A549 (cell line): ENCODE measurements at regions not wholly inside any gene's neighbourhood (a gene's known extent, or its start where the extent isn't known, plus 50 kb on each side); places are given as distances from the start of the nearest gene placed in this dataset.

Experiments
- ATAC-seq, 2 experiments: fragments of 200-7000 bp in 1 of 2; fragments of >200 bp in 1 of 2; cut with Nextera tagmentation in 1 of 2; cut with Tn5 transposase in 1 of 2; 3 replicates each; pipeline versions ENCODE4 v1.8.0 to v1.9.1; 2018 to 2020; ENCODE audit warnings: mild to moderate bottlenecking in 1 of 2, moderate library complexity in 1 of 2
- CTCF ChIA-PET: fragments of 300-600 bp; sonication (Branson Sonifier 250); formaldehyde crosslinking; extraction: SDS; loops from one replicate; lab custom pipeline; 2021; ENCODE audit warnings: antibody characterized with exemption, inconsistent platforms; lab: Yijun Ruan, JAX
- POLR2A ChIA-PET: fragments of 350-600 bp; formaldehyde crosslinking; extraction: SDS; loops from one replicate; lab custom pipeline; 2021; ENCODE audit warnings: antibody characterized with exemption, inconsistent platforms; lab: Yijun Ruan, JAX
- DNase-seq, 2 experiments: peaks; one replicate each; pipeline versions ENCODE4 v3.0.0 to v3.0.0-alpha.2; 2011 to 2016; ENCODE audit warnings: low read depth in 1 of 2, low spot score in 1 of 2
- FAIRE-seq: peaks from 2 replicates; lab custom pipeline; 2011; peaks lifted over from hg19 to GRCh38; lab: Jason Lieb, UNC
- H3K27ac ChIP-seq, 2 experiments: fragments of >200 bp; sonication (Bioruptor Twin); formaldehyde crosslinking; 3 replicates each; pipeline ENCODE4 v1.5.1; 2016 to 2017
- H3K4me1 ChIP-seq: fragments of >200 bp; sonication (Bioruptor Twin); formaldehyde crosslinking; 3 replicates; pipeline ENCODE4 v1.6.1; 2016
- H3K4me2 ChIP-seq: fragments of >200 bp; sonication (Bioruptor Twin); formaldehyde crosslinking; 3 replicates; pipeline ENCODE4 v1.6.1; 2016
- H3K4me3 ChIP-seq: fragments of >200 bp; sonication (Bioruptor Twin); formaldehyde crosslinking; 3 replicates; pipeline ENCODE4 v1.5.1; 2016
- H3K9me3 ChIP-seq: fragments of >200 bp; sonication (Bioruptor Twin); formaldehyde crosslinking; 3 replicates; pipeline ENCODE4 v1.6.1; 2016
- CHD2 ChIP-seq: fragments of 150-350 bp; IDR thresholded peaks from 2 replicates; pipeline ENCODE4 v1.6.1; 2014; ENCODE audit warnings: low read length; ENCODE audit not compliant: partially characterized antibody
- EP300 ChIP-seq, 2 experiments: fragments of >200 bp; sonication (Bioruptor Twin); formaldehyde crosslinking; IDR thresholded peaks; 2 replicates in 1 of 2; 3 replicates in 1 of 2; pipeline ENCODE4 v1.6.1; 2016 to 2017
- GATA3 ChIP-seq: IDR thresholded peaks from 2 replicates; pipeline ENCODE4 v1.6.1; 2012; ENCODE audit warnings: borderline replicate concordance
- HOXA7 ChIP-seq: fragments of 250-450 bp; sonication (Bioruptor Pico); IDR thresholded peaks from 2 replicates; pipeline ENCODE4 v1.5.0; 2020; ENCODE audit warnings: mild to moderate bottlenecking, moderate library complexity
- HOXB13 ChIP-seq: fragments of 250-450 bp; sonication (Bioruptor Pico); IDR thresholded peaks from 2 replicates; pipeline ENCODE4 v1.5.0; 2020; ENCODE audit warnings: low read depth, mild to moderate bottlenecking, moderate library complexity
- JUN ChIP-seq, 2 experiments: fragments of >200 bp; sonication (Bioruptor Twin); formaldehyde crosslinking; IDR thresholded peaks; 2 replicates in 1 of 2; 3 replicates in 1 of 2; pipeline ENCODE4 v1.6.1; 2016 to 2017
- MAZ ChIP-seq: fragments of 150-350 bp; IDR thresholded peaks from 2 replicates; pipeline ENCODE4 v1.6.1; 2014; ENCODE audit warnings: antibody characterized with exemption, low read depth, low read length, borderline replicate concordance
- NFE2L2 ChIP-seq: fragments of 150-350 bp; conservative IDR thresholded peaks from 2 replicates; pipeline ENCODE4 v1.6.1; 2014; ENCODE audit warnings: low read length
- NR3C1 ChIP-seq: fragments of >200 bp; sonication (Bioruptor Twin); formaldehyde crosslinking; IDR thresholded peaks from 3 replicates; pipeline ENCODE4 v1.6.1; 2017
- PHF8 ChIP-seq: fragments of 200-600 bp; sonication (generic); IDR thresholded peaks from 2 replicates; pipeline ENCODE4 v1.6.1; 2016; ENCODE audit warnings: low read depth, mild to moderate bottlenecking, antibody characterized with exemption, moderate library complexity, borderline replicate concordance
- POLR2A ChIP-seq: IDR thresholded peaks from 2 replicates; pipeline ENCODE4 v1.6.1; 2012; ENCODE audit warnings: mild to moderate bottlenecking, low read length
- POLR2AphosphoS2 ChIP-seq: conservative IDR thresholded peaks from 2 replicates; pipeline ENCODE4 v1.6.1; 2012; ENCODE audit warnings: low read length, improper control_type of control experiment, inconsistent platforms
- RCOR1 ChIP-seq: fragments of 150-350 bp; IDR thresholded peaks from 2 replicates; pipeline ENCODE4 v1.6.1; 2014; ENCODE audit warnings: antibody characterized with exemption, low read length, low read depth
- RFX5 ChIP-seq: fragments of 450-650 bp; IDR thresholded peaks from 2 replicates; pipeline ENCODE4 v1.7.1; 2014; ENCODE audit warnings: antibody characterized with exemption, mild to moderate bottlenecking, moderate library complexity
- TP53 ChIP-seq: fragments of 250-450 bp; sonication (Bioruptor Pico); IDR thresholded peaks from 2 replicates; pipeline ENCODE4 v1.5.0; 2021; ENCODE audit warnings: mild to moderate bottlenecking, moderate library complexity
- ZC3H11A ChIP-seq: fragments of 450-650 bp; IDR thresholded peaks from 2 replicates; pipeline ENCODE4 v1.6.1; 2014; ENCODE audit warnings: antibody characterized with exemption, mild to moderate bottlenecking
- ZNF302 ChIP-seq: fragments of 250-450 bp; sonication (Bioruptor Pico); IDR thresholded peaks from 2 replicates; pipeline ENCODE4 v1.9.0; 2021; ENCODE audit warnings: inconsistent platforms, mild to moderate bottlenecking, moderate library complexity
- WGBS: methylation state at CpG from one replicate; pipeline ENCODE4 v1.1.6; 2017; ENCODE audit errors: missing lambda C conversion rate; 5-methylcytosine and 5-hydroxymethylcytosine counted together
- TF ChIP-seq, protein P1 (sequence below): fragments of 200-600 bp; sonication (generic); IDR thresholded peaks from 2 replicates; pipeline ENCODE4 v1.6.1; 2016; ENCODE audit warnings: antibody characterized with exemption, mild to moderate bottlenecking, moderate library complexity
- TF ChIP-seq, protein P2 (sequence below): fragments of >200 bp; sonication (Bioruptor Twin); formaldehyde crosslinking; IDR thresholded peaks from 2 replicates; pipeline ENCODE4 v1.6.1; 2016
- TF ChIP-seq, protein P3 (sequence below): fragments of 250-450 bp; sonication (Bioruptor Pico); IDR thresholded peaks from 2 replicates; pipeline ENCODE4 v1.5.0; 2020; ENCODE audit warnings: low read depth, mild to moderate bottlenecking, moderate library complexity

DNA sequence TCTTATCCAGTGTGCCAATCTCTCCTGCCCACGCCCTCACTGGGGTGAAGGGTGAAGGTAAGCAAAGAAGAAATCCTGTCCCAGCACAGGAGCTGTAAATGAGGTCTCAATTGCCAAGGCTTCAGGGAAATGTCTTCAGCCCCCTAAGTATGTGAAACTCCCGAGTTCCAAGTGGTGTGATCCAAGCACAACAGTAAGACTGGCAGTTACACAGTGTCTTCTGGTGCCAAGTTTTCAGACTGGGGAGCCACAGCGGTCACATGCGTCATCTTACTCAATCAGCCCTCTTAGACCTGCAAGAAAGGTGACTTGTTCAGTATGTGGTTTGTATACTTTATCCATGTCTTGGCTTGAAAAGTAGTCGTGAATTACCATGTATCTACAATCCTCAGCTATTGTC is 55.0 kb upstream of the SPRED2 start:
- FAIRE-seq (no peak), DNase-seq (no peak), ATAC-seq (no peak)
- Histone ChIP-seq H3K9me3 (peaks cover 53% of the 10 kb centered on the region), H3K4me3 (no peak overlapping the region), H3K4me1 (no peaks in the 10 kb centered on the region), H3K4me2 (no peak overlapping the region), H3K27ac (no peak overlapping the region)
- WGBS = 3% methylated on average over 5 of the region's 5 CpGs
- CTCF ChIA-PET = interaction anchor here (0.8 to 1.1 kb wide), 3 partner anchors 9 to 16 kb away, joined by 3 to 4 read pairs (median 3); no protein-coding TSS in a partner anchor
- no peak for TF ChIP-seq HOXA7
- no peak for TF ChIP-seq CHD2
- TF ChIP-seq, all 56 proteins: peak for 0
- POLR2A ChIA-PET = no interaction called here

DNA sequence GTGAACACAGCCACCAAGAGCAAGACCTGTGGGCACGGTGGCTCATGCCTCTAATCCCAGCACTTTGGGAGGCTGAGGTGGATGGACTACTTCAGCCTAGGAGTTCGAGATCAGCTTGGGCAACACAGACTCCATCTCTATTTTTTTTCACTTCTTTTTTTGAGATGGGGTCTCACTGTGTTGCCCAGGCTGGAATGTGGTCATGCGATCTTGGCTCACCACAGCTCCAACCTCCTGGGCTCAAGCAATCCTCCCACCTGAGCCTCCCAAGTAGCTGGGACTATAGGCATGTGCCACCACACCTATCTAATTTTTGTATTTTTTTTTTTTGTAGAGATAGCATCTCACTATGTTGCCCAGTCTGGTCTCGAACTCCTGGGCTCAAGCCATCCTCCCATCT is 54.4 kb upstream of the SPRED2 start:
- FAIRE-seq = no peak
- no peak overlapping the region for H3K4me2 ChIP-seq
- TF ChIP-seq, protein P1, sequence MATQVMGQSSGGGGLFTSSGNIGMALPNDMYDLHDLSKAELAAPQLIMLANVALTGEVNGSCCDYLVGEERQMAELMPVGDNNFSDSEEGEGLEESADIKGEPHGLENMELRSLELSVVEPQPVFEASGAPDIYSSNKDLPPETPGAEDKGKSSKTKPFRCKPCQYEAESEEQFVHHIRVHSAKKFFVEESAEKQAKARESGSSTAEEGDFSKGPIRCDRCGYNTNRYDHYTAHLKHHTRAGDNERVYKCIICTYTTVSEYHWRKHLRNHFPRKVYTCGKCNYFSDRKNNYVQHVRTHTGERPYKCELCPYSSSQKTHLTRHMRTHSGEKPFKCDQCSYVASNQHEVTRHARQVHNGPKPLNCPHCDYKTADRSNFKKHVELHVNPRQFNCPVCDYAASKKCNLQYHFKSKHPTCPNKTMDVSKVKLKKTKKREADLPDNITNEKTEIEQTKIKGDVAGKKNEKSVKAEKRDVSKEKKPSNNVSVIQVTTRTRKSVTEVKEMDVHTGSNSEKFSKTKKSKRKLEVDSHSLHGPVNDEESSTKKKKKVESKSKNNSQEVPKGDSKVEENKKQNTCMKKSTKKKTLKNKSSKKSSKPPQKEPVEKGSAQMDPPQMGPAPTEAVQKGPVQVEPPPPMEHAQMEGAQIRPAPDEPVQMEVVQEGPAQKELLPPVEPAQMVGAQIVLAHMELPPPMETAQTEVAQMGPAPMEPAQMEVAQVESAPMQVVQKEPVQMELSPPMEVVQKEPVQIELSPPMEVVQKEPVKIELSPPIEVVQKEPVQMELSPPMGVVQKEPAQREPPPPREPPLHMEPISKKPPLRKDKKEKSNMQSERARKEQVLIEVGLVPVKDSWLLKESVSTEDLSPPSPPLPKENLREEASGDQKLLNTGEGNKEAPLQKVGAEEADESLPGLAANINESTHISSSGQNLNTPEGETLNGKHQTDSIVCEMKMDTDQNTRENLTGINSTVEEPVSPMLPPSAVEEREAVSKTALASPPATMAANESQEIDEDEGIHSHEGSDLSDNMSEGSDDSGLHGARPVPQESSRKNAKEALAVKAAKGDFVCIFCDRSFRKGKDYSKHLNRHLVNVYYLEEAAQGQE = no peak
- no peak for TF ChIP-seq HOXA7
- TF ChIP-seq NR3C1 = no peak
- no peak for TF ChIP-seq POLR2A
- no peak for TF ChIP-seq POLR2AphosphoS2
- TF ChIP-seq PHF8 = no peak
- no peak for TF ChIP-seq RCOR1
- TF ChIP-seq, all 56 proteins: peak for 0
- WGBS = 15% methylated on average over 4 of the region's 4 CpGs
- POLR2A ChIA-PET = no interaction called here
- CTCF ChIA-PET = no interaction called here
- H3K9me3 ChIP-seq = peaks cover 53% of the 10 kb centered on the region
- no peak overlapping the region for H3K4me3 ChIP-seq
- no peaks in the 10 kb centered on the region for H3K4me1 ChIP-seq
- no peak for DNase-seq
- no peak for ATAC-seq
- H3K27ac ChIP-seq = no peak overlapping the region

DNA sequence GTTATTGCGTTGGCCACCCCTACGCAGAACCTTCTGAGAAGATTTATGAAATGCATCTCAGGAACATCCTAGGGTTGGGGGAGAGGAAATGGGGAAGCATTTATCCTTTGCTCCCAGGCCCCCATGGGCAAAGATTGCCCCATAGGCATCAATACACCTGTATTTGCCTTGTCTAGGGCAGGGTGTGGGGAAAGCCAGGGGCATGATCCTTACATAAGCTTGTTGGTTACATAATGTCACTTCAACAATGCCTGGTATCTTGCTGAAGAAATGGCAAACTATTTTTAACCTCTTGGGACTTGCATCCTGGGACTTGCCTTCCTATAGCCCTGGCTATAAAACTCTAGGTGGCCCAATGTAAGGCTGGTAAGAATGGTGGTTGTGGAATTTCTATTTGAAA is 53.9 kb upstream of the SPRED2 start:
- ATAC-seq (no peak), FAIRE-seq (no peak), DNase-seq (no peak)
- H3K4me2 ChIP-seq = no peak overlapping the region
- H3K4me1 ChIP-seq = no peaks in the 10 kb centered on the region
- H3K9me3 ChIP-seq = peaks cover 52% of the 10 kb centered on the region
- POLR2A ChIA-PET = no interaction called here
- CTCF ChIA-PET = no interaction called here
- no peak overlapping the region for H3K4me3 ChIP-seq
- 60% methylated on average over 2 of the region's 2 CpGs for WGBS
- TF ChIP-seq HOXB13 (CRISPR knock-in tag) (no peak), MAZ (no peak), EP300 (IDR thresholded peaks at IDR 0.05) (no peak), NFE2L2 (no peak), GATA3 (no peak), ZC3H11A (no peak), POLR2A (no peak), RFX5 (no peak), ZNF302 (no peak), TP53 (no peak), JUN (IDR thresholded peaks at IDR 0.05) (no peak)
- TF ChIP-seq, protein P2, sequence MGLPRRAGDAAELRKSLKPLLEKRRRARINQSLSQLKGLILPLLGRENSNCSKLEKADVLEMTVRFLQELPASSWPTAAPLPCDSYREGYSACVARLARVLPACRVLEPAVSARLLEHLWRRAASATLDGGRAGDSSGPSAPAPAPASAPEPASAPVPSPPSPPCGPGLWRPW = no peak
- TF ChIP-seq, protein P3, sequence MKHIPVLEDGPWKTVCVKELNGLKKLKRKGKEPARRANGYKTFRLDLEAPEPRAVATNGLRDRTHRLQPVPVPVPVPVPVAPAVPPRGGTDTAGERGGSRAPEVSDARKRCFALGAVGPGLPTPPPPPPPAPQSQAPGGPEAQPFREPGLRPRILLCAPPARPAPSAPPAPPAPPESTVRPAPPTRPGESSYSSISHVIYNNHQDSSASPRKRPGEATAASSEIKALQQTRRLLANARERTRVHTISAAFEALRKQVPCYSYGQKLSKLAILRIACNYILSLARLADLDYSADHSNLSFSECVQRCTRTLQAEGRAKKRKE = no peak
- H3K27ac ChIP-seq = no peak overlapping the region
